NCI-H510A (cell line): ENCODE measurements at regions not wholly inside any gene's neighbourhood (a gene's known extent, or its start where the extent isn't known, plus 50 kb on each side); places are given as distances from the start of the nearest gene placed in this dataset.

Experiments
- DNase-seq: peaks from one replicate; lab custom pipeline; 2025; lab: John Stamatoyannopoulos, UW

- no peak for DNase-seq
Observed at GRCh38 chr14:53610947-53611346, 345.7 kb downstream of the BMP4 start.

- no peak for DNase-seq
Observed at GRCh38 chr14:53609009-53609408, 347.6 kb downstream of the BMP4 start.

GRCh38 chr14:53608369-53608768 is 348.3 kb downstream of the BMP4 start:
- DNase-seq, result no peak

GRCh38 chr14:53606203-53606602 is 350.4 kb downstream of the BMP4 start:
- no peak for DNase-seq

GRCh38 chr14:53605562-53605961 is 351.1 kb downstream of the BMP4 start:
- no peak for DNase-seq

- no peak for DNase-seq
Observed at GRCh38 chr14:53603994-53604393, 352.6 kb downstream of the BMP4 start.

GRCh38 chr14:53601409-53601808 is 355.2 kb downstream of the BMP4 start:
- no peak for DNase-seq

GRCh38 chr14:53599221-53599945 is 357.2 kb downstream of the BMP4 start:
- DNase-seq, result no peak

GRCh38 chr14:53596853-53597525 is 359.6 kb downstream of the BMP4 start:
- DNase-seq, result no peak

GRCh38 chr14:53591816-53592215 is 364.8 kb downstream of the BMP4 start:
- no peak for DNase-seq

- DNase-seq, result no peak
Observed at GRCh38 chr14:53581504-53581903, 375.1 kb downstream of the BMP4 start.

- no peak for DNase-seq
Observed at GRCh38 chr14:53571641-53572328, 384.8 kb downstream of the BMP4 start.

GRCh38 chr14:53570411-53571387 is 385.9 kb downstream of the BMP4 start:
- no peak for DNase-seq

- DNase-seq, result no peak
Observed at GRCh38 chr14:53569446-53569845, 387.2 kb downstream of the BMP4 start.

GRCh38 chr14:53567236-53567780 is 389.3 kb downstream of the BMP4 start:
- DNase-seq, result no peak

- DNase-seq, result no peak
Observed at GRCh38 chr14:53564870-53565269, 391.8 kb downstream of the BMP4 start.

GRCh38 chr14:53563628-53564027 is 393.0 kb downstream of the BMP4 start:
- DNase-seq, result no peak

- DNase-seq, result no peak
Observed at GRCh38 chr14:53553221-53553620, 400.1 kb upstream of the DDHD1 start.

- no peak for DNase-seq
Observed at GRCh38 chr14:53551862-53552261, 398.7 kb upstream of the DDHD1 start.

GRCh38 chr14:53550776-53551175 is 397.7 kb upstream of the DDHD1 start:
- no peak for DNase-seq

- no peak for DNase-seq
Observed at GRCh38 chr14:53549956-53550355, 396.8 kb upstream of the DDHD1 start.

GRCh38 chr14:53547593-53547992 is 394.5 kb upstream of the DDHD1 start:
- DNase-seq, result no peak
